ENCODE measurements at regions not wholly inside any gene's neighbourhood (a gene's known extent, or its start where the extent isn't known, plus 50 kb on each side); places are given as distances from the start of the nearest gene placed in this dataset.

DNA sequence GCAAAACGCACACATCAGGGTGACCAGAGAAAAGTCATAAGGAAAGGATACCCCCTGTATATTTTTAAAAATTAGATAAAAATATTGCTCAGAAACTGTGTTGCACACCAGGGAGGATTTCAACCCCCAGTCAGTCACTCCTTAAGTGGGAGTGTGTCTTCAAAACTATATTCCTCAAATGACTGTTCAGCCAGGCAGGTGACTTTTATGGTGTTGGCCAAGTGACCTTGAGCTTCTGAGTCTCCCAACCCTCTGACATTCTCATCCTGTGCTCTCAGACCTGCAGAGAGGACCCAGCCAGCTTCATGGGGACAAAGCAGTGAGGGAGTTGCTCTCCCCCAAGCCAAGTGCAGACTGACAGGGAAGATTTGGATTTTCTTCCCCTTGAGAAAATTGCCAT lies 311.9 kb upstream of the JARID2 start:
- ChIA-PET RAD21 (ENCODE audit: unreplicated experiment) (no interaction called here), SMC1A (ENCODE audit: uncharacterized antibody, unreplicated experiment) (no interaction called here), CTCF (interaction anchor here (1.0 to 1.6 kb wide), 2 partner anchors 19 to 34 kb away, joined by 3 to 4 read pairs; no protein-coding TSS in a partner anchor), POLR2A (interaction anchor here (0.5 kb wide), 1 partner anchor 10 kb away, joined by 6 read pairs; no protein-coding TSS in a partner anchor)
- H3K27ac ChIP-seq (ENCODE audit: control insufficient read depth, insufficient read depth) = no peak overlapping the region
- ATAC-seq (peak; percentile 42; the same call in 2 of the 3 replicates), FAIRE-seq (no peak), DNase-seq (ENCODE audit: low read depth, low spot score) (no peak)
- no peaks in the 10 kb centered on the region; the same call in 1 of the 2 replicates for H3K4me1 ChIP-seq (ENCODE audit: control insufficient read depth, insufficient read depth, low read length)
- no peak overlapping the region for H3K4me2 ChIP-seq (ENCODE audit: control insufficient read depth, insufficient read depth)
- H3K9ac ChIP-seq (ENCODE audit: control insufficient read depth, insufficient read depth, low read length) = no peak overlapping the region
- no peaks in the 10 kb centered on the region for H3K79me2 ChIP-seq (ENCODE audit: control insufficient read depth, insufficient read depth, low read length)
- 79% methylated on average over 1 of the region's 1 CpG for WGBS (ENCODE audit: insufficient coverage, insufficient replicate concordance, low lambda C conversion rate, missing lambda C conversion rate)
- no peaks in the 10 kb centered on the region for H3K9me3 ChIP-seq (replicated peaks; ENCODE audit: control insufficient read depth, insufficient read depth, low read length)
- in situ Hi-C loops (cut with MboI) = no loop called here
- no TSS peak for BruUV-seq (replicated peaks)
- no peaks in the 10 kb centered on the region for H4K20me1 ChIP-seq (ENCODE audit: control insufficient read depth, insufficient read depth)
- no peaks in the 10 kb centered on the region for H3K27me3 ChIP-seq (replicated peaks in 1 of 2; ENCODE audit: control insufficient read depth in 2 of 2, insufficient read depth in 2 of 2, low read length in 1 of 2)
- intact Hi-C loops (cut with micrococcal nuclease; ENCODE audit: unreplicated experiment) = no loop called here
- no peak overlapping the region for H3K4me3 ChIP-seq
- no peaks in the 10 kb centered on the region for H3K36me3 ChIP-seq (ENCODE audit: control insufficient read depth in 2 of 2, insufficient read depth in 2 of 2, low read length in 1 of 2)
- H2AFZ ChIP-seq (ENCODE audit: control insufficient read depth, low read depth, low read length) = no peak overlapping the region
- no peak for TF ChIP-seq GABPA (IDR thresholded peaks at IDR 0.05; ENCODE audit: low read depth)
- TF ChIP-seq, protein P1, sequence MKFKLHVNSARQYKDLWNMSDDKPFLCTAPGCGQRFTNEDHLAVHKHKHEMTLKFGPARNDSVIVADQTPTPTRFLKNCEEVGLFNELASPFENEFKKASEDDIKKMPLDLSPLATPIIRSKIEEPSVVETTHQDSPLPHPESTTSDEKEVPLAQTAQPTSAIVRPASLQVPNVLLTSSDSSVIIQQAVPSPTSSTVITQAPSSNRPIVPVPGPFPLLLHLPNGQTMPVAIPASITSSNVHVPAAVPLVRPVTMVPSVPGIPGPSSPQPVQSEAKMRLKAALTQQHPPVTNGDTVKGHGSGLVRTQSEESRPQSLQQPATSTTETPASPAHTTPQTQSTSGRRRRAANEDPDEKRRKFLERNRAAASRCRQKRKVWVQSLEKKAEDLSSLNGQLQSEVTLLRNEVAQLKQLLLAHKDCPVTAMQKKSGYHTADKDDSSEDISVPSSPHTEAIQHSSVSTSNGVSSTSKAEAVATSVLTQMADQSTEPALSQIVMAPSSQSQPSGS (IDR thresholded peaks at IDR 0.05; ENCODE audit: low read length) = 0 out of 2 replicates have a peak, but pooled peaks have one; percentile 39
- no peak for TF ChIP-seq YY1 (IDR thresholded peaks at IDR 0.05; ENCODE audit: low read depth, low read length)
- TF ChIP-seq RBBP5 (conservative IDR thresholded peaks at IDR 0.05) = no peak
- peak; percentile 35; the same call in 1 of the 2 replicates for TF ChIP-seq NFIC (IDR thresholded peaks at IDR 0.05; ENCODE audit: low read depth, low read length)
- TF ChIP-seq SREBF2 (IDR thresholded peaks at IDR 0.05; ENCODE audit: low read length) = no peak
- 0 out of 2 replicates have a peak, but pooled peaks have one; percentile 25 for TF ChIP-seq IRF4 (IDR thresholded peaks at IDR 0.05; ENCODE audit: low read depth, low read length)
- no peak for TF ChIP-seq YBX1 (IDR thresholded peaks at IDR 0.05)
- TF ChIP-seq, protein P2, sequence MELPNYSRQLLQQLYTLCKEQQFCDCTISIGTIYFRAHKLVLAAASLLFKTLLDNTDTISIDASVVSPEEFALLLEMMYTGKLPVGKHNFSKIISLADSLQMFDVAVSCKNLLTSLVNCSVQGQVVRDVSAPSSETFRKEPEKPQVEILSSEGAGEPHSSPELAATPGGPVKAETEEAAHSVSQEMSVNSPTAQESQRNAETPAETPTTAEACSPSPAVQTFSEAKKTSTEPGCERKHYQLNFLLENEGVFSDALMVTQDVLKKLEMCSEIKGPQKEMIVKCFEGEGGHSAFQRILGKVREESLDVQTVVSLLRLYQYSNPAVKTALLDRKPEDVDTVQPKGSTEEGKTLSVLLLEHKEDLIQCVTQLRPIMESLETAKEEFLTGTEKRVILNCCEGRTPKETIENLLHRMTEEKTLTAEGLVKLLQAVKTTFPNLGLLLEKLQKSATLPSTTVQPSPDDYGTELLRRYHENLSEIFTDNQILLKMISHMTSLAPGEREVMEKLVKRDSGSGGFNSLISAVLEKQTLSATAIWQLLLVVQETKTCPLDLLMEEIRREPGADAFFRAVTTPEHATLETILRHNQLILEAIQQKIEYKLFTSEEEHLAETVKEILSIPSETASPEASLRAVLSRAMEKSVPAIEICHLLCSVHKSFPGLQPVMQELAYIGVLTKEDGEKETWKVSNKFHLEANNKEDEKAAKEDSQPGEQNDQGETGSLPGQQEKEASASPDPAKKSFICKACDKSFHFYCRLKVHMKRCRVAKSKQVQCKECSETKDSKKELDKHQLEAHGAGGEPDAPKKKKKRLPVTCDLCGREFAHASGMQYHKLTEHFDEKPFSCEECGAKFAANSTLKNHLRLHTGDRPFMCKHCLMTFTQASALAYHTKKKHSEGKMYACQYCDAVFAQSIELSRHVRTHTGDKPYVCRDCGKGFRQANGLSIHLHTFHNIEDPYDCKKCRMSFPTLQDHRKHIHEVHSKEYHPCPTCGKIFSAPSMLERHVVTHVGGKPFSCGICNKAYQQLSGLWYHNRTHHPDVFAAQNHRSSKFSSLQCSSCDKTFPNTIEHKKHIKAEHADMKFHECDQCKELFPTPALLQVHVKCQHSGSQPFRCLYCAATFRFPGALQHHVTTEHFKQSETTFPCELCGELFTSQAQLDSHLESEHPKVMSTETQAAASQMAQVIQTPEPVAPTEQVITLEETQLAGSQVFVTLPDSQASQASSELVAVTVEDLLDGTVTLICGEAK (IDR thresholded peaks at IDR 0.05; ENCODE audit: borderline replicate concordance) = no peak
- peak; percentile 44; the same call in 1 of the 2 replicates for TF ChIP-seq JUNB (IDR thresholded peaks at IDR 0.05)
- 0 out of 2 replicates have a peak, but pooled peaks have one; percentile 16 for TF ChIP-seq FOXM1 (IDR thresholded peaks at IDR 0.05; ENCODE audit: low read depth, low read length)
- TF ChIP-seq, protein P3, sequence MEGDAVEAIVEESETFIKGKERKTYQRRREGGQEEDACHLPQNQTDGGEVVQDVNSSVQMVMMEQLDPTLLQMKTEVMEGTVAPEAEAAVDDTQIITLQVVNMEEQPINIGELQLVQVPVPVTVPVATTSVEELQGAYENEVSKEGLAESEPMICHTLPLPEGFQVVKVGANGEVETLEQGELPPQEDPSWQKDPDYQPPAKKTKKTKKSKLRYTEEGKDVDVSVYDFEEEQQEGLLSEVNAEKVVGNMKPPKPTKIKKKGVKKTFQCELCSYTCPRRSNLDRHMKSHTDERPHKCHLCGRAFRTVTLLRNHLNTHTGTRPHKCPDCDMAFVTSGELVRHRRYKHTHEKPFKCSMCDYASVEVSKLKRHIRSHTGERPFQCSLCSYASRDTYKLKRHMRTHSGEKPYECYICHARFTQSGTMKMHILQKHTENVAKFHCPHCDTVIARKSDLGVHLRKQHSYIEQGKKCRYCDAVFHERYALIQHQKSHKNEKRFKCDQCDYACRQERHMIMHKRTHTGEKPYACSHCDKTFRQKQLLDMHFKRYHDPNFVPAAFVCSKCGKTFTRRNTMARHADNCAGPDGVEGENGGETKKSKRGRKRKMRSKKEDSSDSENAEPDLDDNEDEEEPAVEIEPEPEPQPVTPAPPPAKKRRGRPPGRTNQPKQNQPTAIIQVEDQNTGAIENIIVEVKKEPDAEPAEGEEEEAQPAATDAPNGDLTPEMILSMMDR (IDR thresholded peaks at IDR 0.05 in 2 of 3, conservative IDR thresholded peaks at IDR 0.05 in 1 of 3; ENCODE audit: control insufficient read depth in 2 of 3, extremely low read depth in 1 of 3, insufficient read depth in 1 of 3, low read depth in 3 of 3, low read length in 3 of 3) = no peak
- TF ChIP-seq TCF3 (IDR thresholded peaks at IDR 0.05; ENCODE audit: borderline replicate concordance, insufficient read depth, low read depth, low read length) = no peak

All from GM12878 (cell line).